ENCODE measurements at regions not wholly inside any gene's neighbourhood (a gene's known extent, or its start where the extent isn't known, plus 50 kb on each side); places are given as distances from the start of the nearest gene placed in this dataset.

- Histone ChIP-seq H3K36me3 (ENCODE audit: insufficient read depth, low read depth, low read length) (no peaks in the 10 kb centered on the region), H3K9ac (ENCODE audit: low read depth, low read length) (no peak overlapping the region), H3K4me3 (ENCODE audit: low read length) (no peak overlapping the region), H3K27ac (ENCODE audit: low read length) (no peak overlapping the region), H3K27me3 (ENCODE audit: insufficient read depth, low read length) (no peaks in the 10 kb centered on the region), H3K9me3 (ENCODE audit: insufficient read depth, low read depth, low read length) (peaks cover 23% of the 10 kb centered on the region; the same call in 1 of the 2 replicates), H3K4me1 (ENCODE audit: insufficient read depth, low read length) (no peaks in the 10 kb centered on the region)
These were observed 477.1 kb upstream of the ID2 start for GRCh38 chr2:8204711-8205110.

GRCh38 chr2:8209494-8209893 is 472.4 kb upstream of the ID2 start:
- H3K36me3 ChIP-seq (ENCODE audit: insufficient read depth, low read depth, low read length): no peaks in the 10 kb centered on the region
- no peak overlapping the region for H3K4me3 ChIP-seq (ENCODE audit: low read length)

GRCh38 chr2:8211384-8211783 is 470.5 kb upstream of the ID2 start:
- H3K27me3 ChIP-seq (ENCODE audit: insufficient read depth, low read length): no peaks in the 10 kb centered on the region
- no peaks in the 10 kb centered on the region for H3K36me3 ChIP-seq (ENCODE audit: insufficient read depth, low read depth, low read length)
- no peak overlapping the region for H3K4me3 ChIP-seq (ENCODE audit: low read length)
- peaks cover 31% of the 10 kb centered on the region; the same call in 1 of the 2 replicates for H3K9me3 ChIP-seq (ENCODE audit: insufficient read depth, low read depth, low read length)
- H3K4me1 ChIP-seq (ENCODE audit: insufficient read depth, low read length): peaks cover under 1% of the 10 kb centered on the region; the same call in 1 of the 2 replicates
- no peak overlapping the region for H3K9ac ChIP-seq (ENCODE audit: low read depth, low read length)
- H3K27ac ChIP-seq (ENCODE audit: low read length): no peak overlapping the region

More at GRCh38 chr2:8209494-8209893, 472.4 kb upstream of the ID2 start:
- Histone ChIP-seq H3K4me1 (ENCODE audit: insufficient read depth, low read length) (no peaks in the 10 kb centered on the region), H3K27me3 (ENCODE audit: insufficient read depth, low read length) (no peaks in the 10 kb centered on the region), H3K9me3 (ENCODE audit: insufficient read depth, low read depth, low read length) (peaks cover 31% of the 10 kb centered on the region; the same call in 1 of the 2 replicates), H3K9ac (ENCODE audit: low read depth, low read length) (no peak overlapping the region), H3K27ac (ENCODE audit: low read length) (no peak overlapping the region)

- Histone ChIP-seq H3K27me3 (ENCODE audit: insufficient read depth, low read length) (no peaks in the 10 kb centered on the region), H3K9ac (ENCODE audit: low read depth, low read length) (no peak overlapping the region), H3K27ac (ENCODE audit: low read length) (no peak overlapping the region), H3K4me3 (ENCODE audit: low read length) (no peak overlapping the region), H3K9me3 (ENCODE audit: insufficient read depth, low read depth, low read length) (peaks cover 29% of the 10 kb centered on the region; the same call in 1 of the 2 replicates), H3K4me1 (ENCODE audit: insufficient read depth, low read length) (peaks cover 7% of the 10 kb centered on the region; the same call in 1 of the 2 replicates), H3K36me3 (ENCODE audit: insufficient read depth, low read depth, low read length) (no peaks in the 10 kb centered on the region)
These were observed 469.6 kb upstream of the ID2 start for GRCh38 chr2:8212239-8212638.

GRCh38 chr2:8214036-8214615 is 467.7 kb upstream of the ID2 start:
- H3K4me3 ChIP-seq (ENCODE audit: low read length): no peak overlapping the region
- H3K9me3 ChIP-seq (ENCODE audit: insufficient read depth, low read depth, low read length): peaks cover 13% of the 10 kb centered on the region; the same call in 1 of the 2 replicates
- H3K9ac ChIP-seq (ENCODE audit: low read depth, low read length): no peak overlapping the region
- H3K36me3 ChIP-seq (ENCODE audit: insufficient read depth, low read depth, low read length): no peaks in the 10 kb centered on the region
- H3K4me1 ChIP-seq (ENCODE audit: insufficient read depth, low read length): peaks cover 14% of the 10 kb centered on the region
- H3K27me3 ChIP-seq (ENCODE audit: insufficient read depth, low read length): no peaks in the 10 kb centered on the region
- no peak overlapping the region for H3K27ac ChIP-seq (ENCODE audit: low read length)

- Histone ChIP-seq H3K4me1 (ENCODE audit: insufficient read depth, low read length) (peaks cover 14% of the 10 kb centered on the region), H3K36me3 (ENCODE audit: insufficient read depth, low read depth, low read length) (no peaks in the 10 kb centered on the region), H3K4me3 (ENCODE audit: low read length) (no peak overlapping the region), H3K27ac (ENCODE audit: low read length) (no peak overlapping the region), H3K9me3 (ENCODE audit: insufficient read depth, low read depth, low read length) (peaks cover 2% of the 10 kb centered on the region; the same call in 1 of the 2 replicates), H3K27me3 (ENCODE audit: insufficient read depth, low read length) (no peaks in the 10 kb centered on the region), H3K9ac (ENCODE audit: low read depth, low read length) (no peak overlapping the region)
These were observed 466.5 kb upstream of the ID2 start for GRCh38 chr2:8215159-8215863.

GRCh38 chr2:8215982-8216381 is 465.9 kb upstream of the ID2 start:
- no peak overlapping the region for H3K9ac ChIP-seq (ENCODE audit: low read depth, low read length)
- no peak overlapping the region for H3K27ac ChIP-seq (ENCODE audit: low read length)
- H3K27me3 ChIP-seq (ENCODE audit: insufficient read depth, low read length): no peaks in the 10 kb centered on the region
- H3K9me3 ChIP-seq (ENCODE audit: insufficient read depth, low read depth, low read length): no peaks in the 10 kb centered on the region
- H3K36me3 ChIP-seq (ENCODE audit: insufficient read depth, low read depth, low read length): no peaks in the 10 kb centered on the region
- H3K4me1 ChIP-seq (ENCODE audit: insufficient read depth, low read length): peaks cover 14% of the 10 kb centered on the region
- no peak overlapping the region for H3K4me3 ChIP-seq (ENCODE audit: low read length)

- Histone ChIP-seq H3K9me3 (ENCODE audit: insufficient read depth, low read depth, low read length) (no peaks in the 10 kb centered on the region), H3K9ac (ENCODE audit: low read depth, low read length) (no peak overlapping the region), H3K4me1 (ENCODE audit: insufficient read depth, low read length) (peaks cover 14% of the 10 kb centered on the region), H3K27ac (ENCODE audit: low read length) (no peak overlapping the region), H3K27me3 (ENCODE audit: insufficient read depth, low read length) (no peaks in the 10 kb centered on the region), H3K36me3 (ENCODE audit: insufficient read depth, low read depth, low read length) (no peaks in the 10 kb centered on the region), H3K4me3 (ENCODE audit: low read length) (no peak overlapping the region)
These were observed 465.5 kb upstream of the ID2 start for GRCh38 chr2:8216397-8216796.

GRCh38 chr2:8217468-8218030 is 464.3 kb upstream of the ID2 start:
- Histone ChIP-seq H3K27me3 (ENCODE audit: insufficient read depth, low read length) (no peaks in the 10 kb centered on the region), H3K9ac (ENCODE audit: low read depth, low read length) (no peak overlapping the region), H3K27ac (ENCODE audit: low read length) (no peak overlapping the region), H3K36me3 (ENCODE audit: insufficient read depth, low read depth, low read length) (no peaks in the 10 kb centered on the region), H3K4me1 (ENCODE audit: insufficient read depth, low read length) (peaks cover 14% of the 10 kb centered on the region), H3K4me3 (ENCODE audit: low read length) (no peak overlapping the region), H3K9me3 (ENCODE audit: insufficient read depth, low read depth, low read length) (no peaks in the 10 kb centered on the region)

GRCh38 chr2:8219096-8219495 is 462.8 kb upstream of the ID2 start:
- peaks cover 14% of the 10 kb centered on the region for H3K4me1 ChIP-seq (ENCODE audit: insufficient read depth, low read length)
- no peaks in the 10 kb centered on the region for H3K27me3 ChIP-seq (ENCODE audit: insufficient read depth, low read length)
- H3K4me3 ChIP-seq (ENCODE audit: low read length): no peak overlapping the region
- H3K9ac ChIP-seq (ENCODE audit: low read depth, low read length): no peak overlapping the region
- no peaks in the 10 kb centered on the region for H3K36me3 ChIP-seq (ENCODE audit: insufficient read depth, low read depth, low read length)
- no peaks in the 10 kb centered on the region for H3K9me3 ChIP-seq (ENCODE audit: insufficient read depth, low read depth, low read length)
- H3K27ac ChIP-seq (ENCODE audit: low read length): no peak overlapping the region

GRCh38 chr2:8219631-8220355 is 462.1 kb upstream of the ID2 start:
- no peak overlapping the region for H3K27ac ChIP-seq (ENCODE audit: low read length)
- no peaks in the 10 kb centered on the region for H3K9me3 ChIP-seq (ENCODE audit: insufficient read depth, low read depth, low read length)
- H3K9ac ChIP-seq (ENCODE audit: low read depth, low read length): no peak overlapping the region
- no peak overlapping the region for H3K4me3 ChIP-seq (ENCODE audit: low read length)
- H3K27me3 ChIP-seq (ENCODE audit: insufficient read depth, low read length): no peaks in the 10 kb centered on the region
- H3K36me3 ChIP-seq (ENCODE audit: insufficient read depth, low read depth, low read length): no peaks in the 10 kb centered on the region
- H3K4me1 ChIP-seq (ENCODE audit: insufficient read depth, low read length): peaks cover 14% of the 10 kb centered on the region
